ENCODE measurements at regions not wholly inside any gene's neighbourhood (a gene's known extent, or its start where the extent isn't known, plus 50 kb on each side); places are given as distances from the start of the nearest gene placed in this dataset.

DNA sequence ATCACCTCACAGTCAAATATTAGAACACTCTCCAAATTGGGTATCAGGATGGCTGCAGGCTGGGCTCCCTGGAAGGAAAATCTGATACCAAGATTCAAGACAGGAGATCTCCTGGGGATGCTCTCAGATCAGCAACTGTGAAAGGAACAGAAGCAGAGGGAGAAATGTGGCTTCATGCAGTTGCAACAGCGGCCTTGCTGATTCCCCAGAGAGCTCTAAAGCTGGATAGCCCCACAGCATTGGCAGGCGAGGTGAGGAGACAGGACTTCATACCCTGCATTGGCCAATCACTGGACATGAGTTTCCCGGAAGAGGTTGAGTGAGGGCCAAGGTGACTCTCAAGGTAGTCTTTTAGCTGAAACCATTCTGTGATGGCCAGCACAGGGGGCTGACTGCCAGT lies 190.6 kb downstream of the PTPN20 start:
- TF ChIP-seq, protein P1, sequence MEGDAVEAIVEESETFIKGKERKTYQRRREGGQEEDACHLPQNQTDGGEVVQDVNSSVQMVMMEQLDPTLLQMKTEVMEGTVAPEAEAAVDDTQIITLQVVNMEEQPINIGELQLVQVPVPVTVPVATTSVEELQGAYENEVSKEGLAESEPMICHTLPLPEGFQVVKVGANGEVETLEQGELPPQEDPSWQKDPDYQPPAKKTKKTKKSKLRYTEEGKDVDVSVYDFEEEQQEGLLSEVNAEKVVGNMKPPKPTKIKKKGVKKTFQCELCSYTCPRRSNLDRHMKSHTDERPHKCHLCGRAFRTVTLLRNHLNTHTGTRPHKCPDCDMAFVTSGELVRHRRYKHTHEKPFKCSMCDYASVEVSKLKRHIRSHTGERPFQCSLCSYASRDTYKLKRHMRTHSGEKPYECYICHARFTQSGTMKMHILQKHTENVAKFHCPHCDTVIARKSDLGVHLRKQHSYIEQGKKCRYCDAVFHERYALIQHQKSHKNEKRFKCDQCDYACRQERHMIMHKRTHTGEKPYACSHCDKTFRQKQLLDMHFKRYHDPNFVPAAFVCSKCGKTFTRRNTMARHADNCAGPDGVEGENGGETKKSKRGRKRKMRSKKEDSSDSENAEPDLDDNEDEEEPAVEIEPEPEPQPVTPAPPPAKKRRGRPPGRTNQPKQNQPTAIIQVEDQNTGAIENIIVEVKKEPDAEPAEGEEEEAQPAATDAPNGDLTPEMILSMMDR (IDR thresholded peaks at IDR 0.05), result no peak
- no peak for TF ChIP-seq POLR2A (IDR thresholded peaks at IDR 0.05; ENCODE audit: low read depth)
- no peak for TF ChIP-seq EP300 (IDR thresholded peaks at IDR 0.05)
- DNase-seq (ENCODE audit: extremely low spot score), result no peak
- Histone ChIP-seq H3K4me3 (no peak overlapping the region), H3K9me3 (peaks cover 0 to 6% (median 0%) of the 10 kb centered on the region in 4 donors), H3K36me3 (no peaks in the 10 kb centered on the region), H3K27me3 (no peaks in the 10 kb centered on the region), H3K27ac (replicated peaks in 1 of 4) (no peak overlapping the region), H3K4me1 (no peaks in the 10 kb centered on the region)
- WGBS, result 80% methylated on average over 3 of the region's 3 CpGs
- intact Hi-C loops (cut with DNase I), result no loop called here

DNA sequence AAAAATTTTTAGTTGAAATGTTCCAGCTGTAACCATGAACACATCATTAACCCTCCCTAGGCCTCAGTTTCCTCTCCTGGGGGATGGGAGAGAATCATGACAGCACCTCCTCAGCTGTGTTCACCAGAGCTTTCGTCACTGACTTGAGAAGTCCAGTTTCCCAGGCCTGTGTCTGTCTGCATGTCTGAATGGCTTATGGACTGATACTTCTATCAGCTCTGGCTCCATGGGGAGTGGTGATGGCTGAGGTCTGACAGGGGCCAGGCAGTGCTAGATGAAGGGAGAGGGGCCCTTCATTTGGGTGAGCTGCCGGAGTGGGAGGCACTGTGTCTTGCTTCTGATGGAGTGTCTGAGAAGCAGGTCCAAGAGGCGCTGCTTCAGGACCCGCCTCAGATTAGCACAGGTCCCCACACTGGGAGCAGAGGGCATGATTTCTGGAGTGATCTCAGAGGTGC lies 192.9 kb downstream of the PTPN20 start:
- no peak overlapping the region for H3K27ac ChIP-seq (replicated peaks in 1 of 4)
- peaks cover 0 to 6% (median 0%) of the 10 kb centered on the region in 4 donors for H3K9me3 ChIP-seq
- intact Hi-C loops (cut with DNase I), result no loop called here
- no peaks in the 10 kb centered on the region for H3K27me3 ChIP-seq
- WGBS, result 84% methylated on average over 4 of the region's 4 CpGs
- no peaks in the 10 kb centered on the region for H3K4me1 ChIP-seq
- DNase-seq (ENCODE audit: extremely low spot score), result peak; percentile 88
- TF ChIP-seq, protein P1 (IDR thresholded peaks at IDR 0.05), result no peak
- no peak for TF ChIP-seq POLR2A (IDR thresholded peaks at IDR 0.05; ENCODE audit: low read depth)
- TF ChIP-seq POLR2AphosphoS5 (IDR thresholded peaks at IDR 0.05), result no peak
- no peak for TF ChIP-seq EP300 (IDR thresholded peaks at IDR 0.05)
- no peak overlapping the region for H3K4me3 ChIP-seq
- H3K36me3 ChIP-seq, result no peaks in the 10 kb centered on the region

DNA sequence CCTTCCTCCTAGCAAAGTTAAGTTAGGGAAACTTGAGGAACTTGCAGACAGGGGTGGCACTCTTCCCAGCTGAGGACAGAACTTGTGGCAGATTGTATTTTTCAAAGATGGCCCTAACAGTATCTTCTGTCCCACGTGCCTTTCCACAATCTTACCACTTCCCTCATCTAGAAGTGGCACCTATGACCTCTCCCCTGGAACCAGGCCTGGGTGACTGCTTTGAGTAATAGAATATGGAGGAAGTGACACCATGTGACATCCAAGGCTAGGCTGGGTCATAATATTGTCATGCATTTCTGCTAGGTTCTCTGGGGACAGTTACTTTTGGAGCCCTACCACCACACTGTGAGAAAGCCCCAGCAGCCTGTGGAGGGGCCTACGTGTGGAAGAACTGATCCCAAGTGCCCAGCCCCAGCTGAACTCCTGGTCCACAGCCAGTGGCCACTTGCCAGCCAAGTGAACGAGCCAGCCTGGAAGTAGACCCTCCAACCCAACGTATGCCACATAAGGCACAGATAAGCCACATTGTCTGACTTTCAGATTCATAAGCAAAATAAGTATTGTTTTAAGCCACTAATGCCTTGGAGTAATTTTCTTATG lies 193.7 kb downstream of the PTPN20 start:
- Histone ChIP-seq H3K36me3 (no peaks in the 10 kb centered on the region), H3K4me1 (no peaks in the 10 kb centered on the region), H3K4me3 (no peak overlapping the region), H3K27ac (replicated peaks in 1 of 4) (no peak overlapping the region), H3K27me3 (no peaks in the 10 kb centered on the region), H3K9me3 (peaks cover 0 to 6% (median 0%) of the 10 kb centered on the region in 4 donors)
- WGBS, result 65% methylated on average over 2 of the region's 4 CpGs
- intact Hi-C loops (cut with DNase I), result no loop called here
- TF ChIP-seq EP300 (IDR thresholded peaks at IDR 0.05) (no peak), POLR2A (IDR thresholded peaks at IDR 0.05; ENCODE audit: low read depth) (no peak), POLR2AphosphoS5 (IDR thresholded peaks at IDR 0.05) (no peak)
- TF ChIP-seq, protein P1 (IDR thresholded peaks at IDR 0.05), result no peak
- peak; percentile 80 for DNase-seq (ENCODE audit: extremely low spot score)

DNA sequence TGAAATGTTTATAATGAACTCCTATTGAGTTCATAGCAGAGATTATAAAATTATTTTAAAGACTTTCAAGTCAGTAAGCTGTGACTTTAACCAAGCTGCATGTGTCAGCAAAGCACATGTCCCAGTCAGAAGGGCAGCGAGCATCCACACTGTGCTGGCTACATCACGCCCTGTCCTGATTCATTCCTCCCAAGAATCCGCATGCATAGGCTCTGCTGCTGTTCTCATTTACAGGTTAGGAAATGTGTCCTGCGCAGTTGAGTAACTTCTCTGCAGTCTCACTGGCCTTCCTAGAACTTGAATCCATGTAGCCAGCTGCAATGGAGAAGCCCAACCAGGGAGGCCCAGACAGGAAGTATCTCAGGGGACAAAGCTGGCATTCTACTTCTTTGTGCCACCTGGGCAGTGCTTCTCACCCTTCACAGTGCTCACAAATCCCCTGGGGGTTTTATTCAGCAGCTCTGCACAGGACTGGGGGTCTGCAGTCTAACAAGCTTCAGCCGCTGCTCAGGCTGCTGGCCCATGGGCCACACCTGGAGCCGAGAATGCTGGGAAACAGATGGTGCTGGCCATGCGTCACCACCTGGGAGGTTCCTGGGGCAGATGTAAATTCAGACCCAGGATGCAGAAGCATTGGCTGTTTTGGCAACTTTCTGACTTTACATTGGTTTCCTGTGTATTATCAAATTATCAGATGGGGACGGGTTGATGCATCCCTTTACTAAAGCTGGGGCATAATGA lies 192.8 kb upstream of the GDF10 start:
- H3K9me3 ChIP-seq, result peaks cover 0 to 6% (median 0%) of the 10 kb centered on the region in 4 donors
- H3K27me3 ChIP-seq, result no peaks in the 10 kb centered on the region
- no peaks in the 10 kb centered on the region for H3K4me1 ChIP-seq
- 86% methylated on average over 4 of the region's 8 CpGs for WGBS
- no peak overlapping the region for H3K27ac ChIP-seq (replicated peaks in 1 of 4)
- no peak overlapping the region for H3K4me3 ChIP-seq
- intact Hi-C loops (cut with DNase I), result no loop called here
- no peaks in the 10 kb centered on the region for H3K36me3 ChIP-seq
- peak; percentile 84 for DNase-seq (ENCODE audit: extremely low spot score)
- TF ChIP-seq POLR2AphosphoS5 (IDR thresholded peaks at IDR 0.05) (no peak), EP300 (IDR thresholded peaks at IDR 0.05) (no peak), POLR2A (IDR thresholded peaks at IDR 0.05; ENCODE audit: low read depth) (no peak)
- TF ChIP-seq, protein P1 (IDR thresholded peaks at IDR 0.05), result no peak

Measured in esophagus muscularis mucosa (tissue), 4 donors.